ENCODE measurements at regions not wholly inside any gene's neighbourhood (a gene's known extent, or its start where the extent isn't known, plus 50 kb on each side); places are given as distances from the start of the nearest gene placed in this dataset.

GRCh38 chr13:40442231-40442630 is 224.2 kb downstream of the FOXO1 start:
- TF ChIP-seq CTCF (IDR thresholded peaks at IDR 0.05; ENCODE audit: poor library complexity), result no peak
- no peak for TF ChIP-seq EZH2phosphoT487 (IDR thresholded peaks at IDR 0.05; ENCODE audit: low read depth, severe bottlenecking, unreplicated experiment)
- TF ChIP-seq EZH2 (IDR thresholded peaks at IDR 0.05; ENCODE audit: borderline replicate concordance), result no peak
